ENCODE measurements at regions not wholly inside any gene's neighbourhood (a gene's known extent, or its start where the extent isn't known, plus 50 kb on each side); places are given as distances from the start of the nearest gene placed in this dataset.

DNA sequence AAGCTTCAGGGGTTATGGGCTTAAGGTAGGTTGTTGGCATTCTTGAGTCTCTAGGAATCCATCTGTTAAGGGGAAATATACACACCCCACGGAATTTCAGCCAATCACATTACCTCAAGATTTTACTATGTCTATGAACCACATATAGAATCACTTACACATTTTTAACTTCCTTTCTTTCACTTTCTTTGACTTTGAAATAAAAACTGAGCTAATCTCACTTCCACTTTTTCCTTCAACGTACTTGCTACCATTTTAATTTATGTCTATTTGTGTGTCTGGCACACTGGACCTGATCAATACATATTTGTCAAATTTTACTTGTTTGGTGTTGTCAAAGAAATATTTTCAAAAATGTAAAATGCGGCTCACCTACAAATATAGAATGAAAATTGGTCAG, 545.4 kb upstream of the JAG1 start:
- TF ChIP-seq, protein P1, sequence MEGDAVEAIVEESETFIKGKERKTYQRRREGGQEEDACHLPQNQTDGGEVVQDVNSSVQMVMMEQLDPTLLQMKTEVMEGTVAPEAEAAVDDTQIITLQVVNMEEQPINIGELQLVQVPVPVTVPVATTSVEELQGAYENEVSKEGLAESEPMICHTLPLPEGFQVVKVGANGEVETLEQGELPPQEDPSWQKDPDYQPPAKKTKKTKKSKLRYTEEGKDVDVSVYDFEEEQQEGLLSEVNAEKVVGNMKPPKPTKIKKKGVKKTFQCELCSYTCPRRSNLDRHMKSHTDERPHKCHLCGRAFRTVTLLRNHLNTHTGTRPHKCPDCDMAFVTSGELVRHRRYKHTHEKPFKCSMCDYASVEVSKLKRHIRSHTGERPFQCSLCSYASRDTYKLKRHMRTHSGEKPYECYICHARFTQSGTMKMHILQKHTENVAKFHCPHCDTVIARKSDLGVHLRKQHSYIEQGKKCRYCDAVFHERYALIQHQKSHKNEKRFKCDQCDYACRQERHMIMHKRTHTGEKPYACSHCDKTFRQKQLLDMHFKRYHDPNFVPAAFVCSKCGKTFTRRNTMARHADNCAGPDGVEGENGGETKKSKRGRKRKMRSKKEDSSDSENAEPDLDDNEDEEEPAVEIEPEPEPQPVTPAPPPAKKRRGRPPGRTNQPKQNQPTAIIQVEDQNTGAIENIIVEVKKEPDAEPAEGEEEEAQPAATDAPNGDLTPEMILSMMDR (IDR thresholded peaks at IDR 0.05; ENCODE audit: low read depth, low read length), result no peak
- TF ChIP-seq EZH2phosphoT487 (IDR thresholded peaks at IDR 0.05; ENCODE audit: low read depth), result no peak

All from OCI-LY3 (cell line).